ENCODE measurements at regions not wholly inside any gene's neighbourhood (a gene's known extent, or its start where the extent isn't known, plus 50 kb on each side); places are given as distances from the start of the nearest gene placed in this dataset.

DNA sequence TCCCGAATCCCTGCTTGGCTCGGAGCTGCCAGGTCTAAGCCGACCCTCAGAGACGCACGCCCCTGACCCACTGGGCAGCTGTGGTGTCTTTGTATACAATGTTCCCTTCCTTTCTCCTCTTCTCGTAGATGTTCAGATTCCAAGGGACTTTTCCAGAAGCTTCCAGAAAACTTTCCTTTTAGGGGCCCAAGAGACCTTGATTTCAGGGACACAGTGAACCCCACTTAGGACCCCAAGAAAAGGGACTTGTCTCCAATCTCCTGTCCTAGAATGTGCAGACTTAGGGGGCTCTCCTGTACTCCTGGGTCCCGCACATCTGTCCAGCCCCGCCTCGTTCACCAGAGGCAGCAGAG is 103.5 kb downstream of the EDN3 start:
- DNase-seq, result no peak

- no peak for DNase-seq
These were observed 104.3 kb downstream of the EDN3 start for GRCh38 chr20:59404749-59405148.

- no peak for DNase-seq
These were observed 105.1 kb downstream of the EDN3 start for GRCh38 chr20:59405226-59406200.

DNA sequence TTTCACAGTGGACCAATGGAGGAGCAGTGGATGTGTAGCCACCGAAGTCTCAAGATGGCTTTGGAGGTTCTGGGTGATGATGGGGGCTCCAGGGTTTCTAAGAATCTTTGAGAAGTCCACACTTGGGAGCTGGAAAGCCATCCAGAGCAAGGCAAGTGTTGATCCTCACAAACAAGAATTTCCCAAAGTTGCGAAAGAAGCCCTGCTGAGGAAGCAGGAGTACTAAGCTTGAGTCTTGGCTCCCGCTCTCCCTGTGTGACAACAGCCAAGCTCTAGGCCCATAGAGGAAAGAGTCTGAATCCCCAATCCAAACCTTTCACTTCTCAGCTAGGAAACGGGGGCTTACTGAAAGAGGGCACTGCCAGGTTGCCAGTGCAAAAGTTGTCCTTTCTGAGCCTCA is 106.0 kb downstream of the EDN3 start:
- no peak for DNase-seq

- no peak for DNase-seq
These were observed 110.8 kb downstream of the EDN3 start for GRCh38 chr20:59411170-59411569.

DNA sequence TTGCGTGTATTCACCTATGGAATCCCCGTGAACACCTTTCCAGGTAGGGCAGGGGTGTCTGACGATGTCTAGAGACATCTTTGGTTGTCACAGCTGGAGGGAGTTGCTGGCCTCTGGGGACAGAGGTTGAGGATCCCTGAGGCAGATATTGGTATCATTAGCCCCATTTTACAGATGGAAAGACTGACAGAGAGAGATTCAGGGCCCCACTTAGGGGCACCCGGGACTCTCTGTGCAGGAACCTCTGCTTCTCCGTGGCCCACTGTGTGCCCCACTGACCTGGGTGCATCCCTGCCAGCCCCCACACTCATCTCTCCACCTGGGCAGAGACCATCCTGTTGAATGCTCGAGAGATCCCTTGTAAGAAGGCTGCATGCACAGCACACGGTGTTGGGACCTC is 111.2 kb downstream of the EDN3 start:
- DNase-seq, result no peak

DNA sequence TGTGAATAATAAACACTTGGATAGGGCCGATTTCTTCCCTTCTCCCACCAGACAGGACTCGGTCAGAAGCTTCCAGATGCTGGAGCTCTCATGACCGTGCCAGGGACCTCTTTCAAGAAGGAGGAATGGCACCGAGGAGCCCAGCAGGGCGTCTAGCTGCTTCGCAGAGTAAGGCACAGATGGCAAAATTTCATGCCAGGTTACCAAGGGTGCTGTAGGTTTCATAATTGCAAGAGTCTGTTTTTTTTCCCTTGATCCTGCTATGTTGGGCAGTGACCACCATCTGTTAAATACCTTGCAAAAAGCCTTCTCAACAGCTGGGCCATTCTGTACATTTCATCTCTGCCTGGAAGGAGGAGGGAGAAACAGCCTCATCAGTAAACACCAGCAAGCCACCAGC is 111.8 kb downstream of the EDN3 start:
- no peak for DNase-seq

DNA sequence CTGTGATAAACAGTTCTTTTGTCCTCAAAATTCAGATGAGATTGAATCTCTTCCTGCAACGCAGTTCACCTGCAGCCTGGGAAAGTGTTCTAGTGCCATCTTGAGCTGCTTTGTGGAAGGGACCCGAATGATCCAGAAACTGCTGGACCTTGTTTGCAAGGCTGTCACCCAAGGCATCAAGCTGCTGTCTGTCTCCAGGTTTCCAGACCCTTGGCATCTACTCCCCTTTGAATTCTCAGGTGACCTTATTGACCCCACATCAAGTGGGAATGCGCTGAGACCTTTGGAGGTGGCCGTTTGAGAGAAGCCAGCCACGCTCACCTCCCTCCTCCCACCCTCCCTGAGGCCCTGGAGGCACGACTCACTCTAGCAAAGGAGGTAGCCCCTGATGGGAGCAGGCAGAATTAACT is 112.5 kb downstream of the EDN3 start:
- DNase-seq, result peak in 1 of 2 experiments; percentile 28

DNA sequence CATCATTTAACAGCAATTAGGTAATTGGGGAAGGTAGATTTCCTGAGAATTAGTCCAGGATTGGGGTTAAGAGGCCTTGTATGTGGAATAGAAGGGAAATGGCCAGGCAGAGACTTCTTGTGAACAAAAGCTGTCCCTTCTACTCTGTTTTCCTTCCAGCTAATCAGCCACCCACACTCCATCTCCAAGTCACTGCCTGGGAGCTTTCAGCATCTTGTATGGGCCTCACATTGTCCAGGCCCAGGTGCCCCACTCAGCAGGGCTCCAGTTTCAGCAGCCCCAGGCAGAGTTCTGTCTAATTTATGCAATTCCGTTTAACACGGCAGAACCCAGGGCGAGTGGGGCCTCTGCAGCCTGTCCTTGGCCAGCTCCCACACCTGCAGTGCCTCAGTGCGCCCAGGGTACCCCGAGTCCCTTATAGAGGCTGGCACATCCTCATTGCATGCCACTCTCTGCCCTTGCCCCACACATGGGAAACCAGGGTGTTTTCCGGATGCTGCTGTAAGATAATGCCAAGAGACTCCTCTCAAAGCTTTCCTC is 113.0 kb downstream of the EDN3 start:
- no peak for DNase-seq

DNA sequence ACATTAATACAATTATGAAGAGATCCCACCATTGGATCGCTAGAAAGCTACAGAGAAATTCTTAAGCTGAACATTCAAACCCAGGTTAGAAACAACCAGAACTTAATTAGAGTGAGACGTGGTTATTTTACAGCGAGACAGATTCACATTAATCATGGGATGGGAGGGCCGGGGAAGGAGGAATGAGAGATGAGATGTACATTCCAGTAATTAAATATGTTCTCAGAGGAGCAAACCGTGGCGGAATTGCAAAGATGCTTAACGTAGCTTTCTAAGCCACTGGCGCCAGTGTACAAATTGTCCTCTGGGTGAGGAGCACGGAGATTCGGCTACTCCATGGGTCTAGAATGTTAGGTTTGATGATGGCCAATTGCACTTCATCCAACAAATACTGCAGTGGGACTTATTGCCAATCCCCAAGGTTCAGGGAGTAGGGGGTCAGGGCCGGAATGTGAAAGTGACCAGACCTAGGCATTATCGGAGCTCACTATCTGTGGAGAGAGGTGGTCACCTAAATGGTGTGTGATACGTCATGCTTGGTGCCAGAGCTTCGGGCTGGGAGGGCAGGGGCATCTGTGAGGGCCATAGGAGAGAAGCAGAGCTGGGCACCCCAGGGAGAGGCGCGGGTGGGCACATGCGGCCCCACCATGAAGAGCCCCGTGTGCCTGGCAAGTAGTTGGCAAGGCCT is 114.7 kb downstream of the EDN3 start:
- no peak for DNase-seq

DNA sequence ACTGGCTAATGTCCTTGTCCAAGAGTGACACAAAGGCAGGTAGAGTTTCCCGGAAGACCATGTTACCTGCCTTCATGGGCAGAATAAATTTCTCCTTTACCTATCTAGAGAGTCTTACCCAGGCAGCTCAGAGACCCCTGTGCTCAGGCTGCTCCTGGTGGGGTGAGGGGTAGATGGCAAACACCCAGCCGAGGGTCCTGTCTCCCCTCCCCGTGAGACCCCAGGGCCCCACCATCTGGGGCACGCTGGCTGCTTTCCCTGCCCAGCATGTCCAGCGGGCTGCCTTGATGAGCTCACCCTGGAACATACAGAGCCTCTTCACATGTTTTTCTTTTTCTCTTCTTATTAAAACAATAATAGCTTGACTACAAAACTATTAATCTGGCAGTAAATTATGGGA is 116.5 kb downstream of the EDN3 start:
- DNase-seq, result no peak

DNA sequence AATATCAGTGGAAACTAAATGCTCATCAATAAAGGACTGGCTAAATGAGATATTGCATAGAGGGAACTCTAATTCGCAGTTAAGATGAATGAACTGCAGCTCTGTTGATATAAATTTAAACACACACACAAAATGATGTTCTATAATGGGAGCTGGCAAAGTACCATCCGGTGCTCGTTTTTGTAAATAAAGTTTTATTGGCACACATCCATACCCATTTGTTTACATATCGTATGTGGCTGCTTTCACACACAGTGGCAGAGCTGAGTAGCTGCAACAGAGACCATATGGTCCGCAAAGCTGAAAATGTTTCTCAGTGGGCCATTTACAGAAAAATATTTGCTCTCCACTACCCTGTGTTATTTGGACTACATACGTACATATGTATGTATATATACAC is 120.7 kb downstream of the EDN3 start:
- no peak for DNase-seq

GRCh38 chr20:59421920-59422637 is 121.7 kb downstream of the EDN3 start:
- DNase-seq, result no peak

- DNase-seq, result no peak
These were observed 122.6 kb downstream of the EDN3 start for GRCh38 chr20:59422872-59423544.

- no peak for DNase-seq
These were observed 124.6 kb downstream of the EDN3 start for GRCh38 chr20:59424976-59425375.

DNA sequence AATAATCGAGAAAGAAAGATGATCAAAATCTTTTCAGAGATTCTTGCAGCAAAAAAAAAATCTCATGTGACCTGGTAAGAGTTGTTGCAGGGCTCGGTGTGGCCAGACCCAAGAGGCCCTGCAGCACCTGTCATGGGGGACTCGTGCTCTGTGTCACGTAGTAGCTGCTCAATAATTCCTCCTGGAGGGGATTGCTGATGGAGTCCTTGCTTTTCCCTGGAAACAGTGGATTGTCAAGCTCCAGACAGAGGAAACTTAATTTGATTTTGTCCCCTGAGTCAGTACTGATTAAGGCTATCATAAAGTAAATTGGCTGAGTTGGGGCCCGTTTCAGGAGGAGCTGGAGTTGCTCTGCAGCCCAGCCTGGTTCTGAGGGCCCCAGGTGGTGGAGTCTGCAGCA is 125.2 kb downstream of the EDN3 start:
- no peak for DNase-seq

- no peak for DNase-seq
These were observed 127.6 kb downstream of the EDN3 start for GRCh38 chr20:59428006-59428405.

- DNase-seq, result peak in 1 of 2 experiments; percentile 35
These were observed 128.2 kb downstream of the EDN3 start for GRCh38 chr20:59428441-59429205.

DNA sequence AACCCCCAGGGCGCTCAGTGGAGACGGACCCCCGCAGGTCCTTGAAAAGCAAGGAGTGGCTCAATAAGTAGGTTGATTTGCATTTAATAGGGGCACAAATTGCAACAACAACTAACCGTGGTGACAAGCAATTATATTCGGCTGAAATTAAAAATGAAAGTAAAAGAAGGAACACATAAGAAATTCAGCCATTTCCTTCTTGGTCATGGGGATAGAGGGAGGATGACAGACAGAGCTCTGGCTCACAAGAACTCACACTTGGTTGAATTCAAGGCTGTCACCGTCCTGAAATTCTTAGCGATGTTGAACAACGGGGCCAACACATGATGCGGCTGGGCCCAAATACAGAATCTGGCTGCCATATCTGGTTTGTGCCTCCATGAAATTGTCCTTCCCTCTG is 129.0 kb downstream of the EDN3 start:
- DNase-seq, result no peak

- DNase-seq, result no peak
These were observed 130.6 kb downstream of the EDN3 start for GRCh38 chr20:59431014-59431413.

DNA sequence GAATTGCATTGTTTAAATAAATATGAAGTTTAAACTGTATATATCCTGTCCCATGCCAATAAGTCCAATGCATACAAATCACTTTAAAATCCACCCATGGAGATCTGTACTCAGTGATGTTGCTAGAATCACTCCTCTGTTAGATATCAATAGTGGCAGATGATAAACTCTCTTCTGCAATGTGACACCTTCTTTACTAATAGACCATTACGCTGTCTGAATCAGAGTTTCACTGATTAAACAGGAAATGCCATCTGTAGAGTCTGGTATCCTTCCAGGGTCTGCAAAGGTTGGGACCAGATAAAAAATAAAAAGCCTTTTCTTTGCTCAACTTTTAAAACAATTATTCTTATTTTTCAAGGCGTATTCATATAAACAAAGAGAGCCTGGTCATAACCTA is 134.5 kb downstream of the EDN3 start:
- DNase-seq, result no peak

- DNase-seq, result no peak
These were observed 135.1 kb downstream of the EDN3 start for GRCh38 chr20:59435518-59435917.

Measured in NCI-H526 (cell line).